NCI-H1092 (cell line): ENCODE measurements at regions not wholly inside any gene's neighbourhood (a gene's known extent, or its start where the extent isn't known, plus 50 kb on each side); places are given as distances from the start of the nearest gene placed in this dataset.

Experiments used
- DNase-seq: peaks from one replicate; lab custom pipeline; 2025; lab: John Stamatoyannopoulos, UW

DNA sequence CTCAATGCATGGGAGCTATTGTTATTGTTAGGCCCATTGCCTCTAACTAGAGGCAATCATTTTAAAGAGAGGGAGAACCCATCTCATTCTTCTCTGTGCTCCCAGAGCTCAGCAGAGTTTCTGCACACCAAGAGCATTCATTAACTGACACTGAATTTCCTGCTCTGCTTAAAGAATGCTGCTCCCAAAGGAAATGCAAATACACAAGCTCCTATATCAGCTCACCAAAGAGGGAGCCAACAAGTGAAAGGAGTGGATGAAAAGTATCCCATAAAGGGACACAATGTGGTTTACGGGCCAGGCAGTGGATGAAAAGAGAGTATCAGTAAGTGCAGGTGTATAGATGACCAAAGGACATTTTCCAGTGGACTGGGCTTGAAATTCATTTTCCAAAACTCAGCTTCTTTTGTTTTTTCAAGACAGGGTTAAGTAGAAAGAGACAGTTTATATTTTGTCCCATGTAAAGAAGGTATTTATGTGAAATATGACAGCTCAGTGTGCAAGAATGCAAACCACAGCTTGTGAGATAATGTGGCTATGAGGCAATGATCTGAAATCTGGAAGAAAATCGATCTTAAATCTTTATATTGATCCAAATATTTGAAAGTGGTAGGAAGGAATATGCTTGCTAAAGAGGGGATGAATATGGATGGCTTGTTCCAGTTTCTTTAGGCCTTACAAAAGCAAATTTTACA, 207.7 kb upstream of the CAMK1G start:
- no peak for DNase-seq

- DNase-seq, result no peak
These were observed 206.7 kb upstream of the CAMK1G start for GRCh38 chr1:209376774-209377173.

DNA sequence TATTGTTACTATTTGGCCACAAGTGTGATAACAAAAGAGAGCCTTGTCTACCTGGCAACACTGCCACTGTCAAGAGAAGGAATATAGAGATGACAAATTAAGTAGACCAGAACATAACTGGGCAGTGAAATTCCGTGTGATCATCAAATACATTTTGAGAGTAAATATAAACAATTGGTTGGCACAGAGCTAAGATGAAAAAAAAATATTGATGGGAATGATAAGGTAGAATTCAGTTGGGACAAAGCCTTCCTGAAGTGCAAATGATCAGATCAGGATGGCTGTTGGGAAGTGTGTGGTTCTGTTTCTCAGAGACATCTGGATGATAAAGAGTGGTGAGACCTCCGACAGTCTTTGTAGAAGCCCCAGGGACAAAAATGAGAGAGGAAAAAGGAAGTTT, 205.5 kb upstream of the CAMK1G start:
- DNase-seq, result no peak

- DNase-seq, result no peak
These were observed 204.2 kb upstream of the CAMK1G start for GRCh38 chr1:209379280-209379679.

DNA sequence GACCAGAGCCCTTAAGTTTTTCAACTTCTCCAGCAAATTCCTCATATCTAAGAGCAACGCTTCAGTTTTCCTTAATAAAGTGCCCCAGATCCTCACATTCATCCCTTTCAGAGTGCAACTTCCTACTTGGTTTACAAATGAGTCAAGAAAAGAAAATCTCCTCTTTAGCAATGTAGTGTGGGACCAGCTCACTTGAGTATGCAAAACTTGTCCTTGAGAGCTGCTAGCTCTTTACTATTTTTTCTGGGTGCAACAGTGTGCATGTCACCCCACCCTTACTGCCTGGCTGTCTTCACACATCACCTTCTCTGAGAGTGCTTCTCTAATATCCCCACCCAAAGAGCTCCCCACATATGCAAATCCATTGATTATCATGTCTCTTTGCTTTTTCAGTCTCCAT, 203.1 kb upstream of the CAMK1G start:
- DNase-seq, result no peak

GRCh38 chr1:209382231-209383100, 201.0 kb upstream of the CAMK1G start:
- no peak for DNase-seq

GRCh38 chr1:209383422-209383821, 200.1 kb upstream of the CAMK1G start:
- no peak for DNase-seq

- DNase-seq, result no peak
These were observed 199.4 kb upstream of the CAMK1G start for GRCh38 chr1:209383907-209384709.

DNA sequence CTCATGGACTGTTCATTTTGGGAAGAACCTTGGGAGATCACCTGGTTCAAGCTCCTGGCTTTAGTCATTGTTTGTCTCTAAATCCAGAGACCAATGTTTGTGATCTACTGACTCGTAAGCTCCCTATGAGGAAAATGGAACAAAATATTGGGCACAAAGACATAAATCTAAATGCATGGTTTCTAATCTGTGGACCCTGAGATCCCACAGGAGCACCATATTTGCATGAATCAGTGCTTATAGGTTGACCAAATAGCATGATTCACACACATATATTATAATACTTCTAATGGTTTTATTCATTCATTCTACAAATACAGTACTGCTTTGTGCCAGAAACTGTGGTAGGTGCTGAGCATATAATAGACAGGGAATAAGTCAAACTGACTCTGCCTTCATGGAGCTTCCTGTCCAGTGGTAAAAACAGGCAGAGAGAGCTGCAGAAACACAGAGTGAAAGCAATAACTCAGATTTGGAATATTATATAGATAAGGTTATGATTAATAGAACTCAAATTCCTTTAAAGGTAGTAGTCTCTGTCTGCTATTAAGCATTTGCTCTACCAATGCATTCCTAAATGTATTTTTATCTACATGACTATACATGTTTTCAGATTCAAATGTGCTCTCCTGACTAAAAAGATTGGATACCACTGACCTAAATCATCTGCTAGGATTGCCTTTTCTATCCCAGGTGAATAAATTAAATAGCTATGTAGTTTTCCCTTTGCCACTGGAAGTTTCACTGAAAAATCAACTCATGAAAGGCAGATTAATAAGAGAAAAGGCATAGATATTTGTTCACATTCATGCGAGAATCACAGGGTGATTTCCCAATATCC, 198.6 kb upstream of the CAMK1G start:
- DNase-seq, result no peak

DNA sequence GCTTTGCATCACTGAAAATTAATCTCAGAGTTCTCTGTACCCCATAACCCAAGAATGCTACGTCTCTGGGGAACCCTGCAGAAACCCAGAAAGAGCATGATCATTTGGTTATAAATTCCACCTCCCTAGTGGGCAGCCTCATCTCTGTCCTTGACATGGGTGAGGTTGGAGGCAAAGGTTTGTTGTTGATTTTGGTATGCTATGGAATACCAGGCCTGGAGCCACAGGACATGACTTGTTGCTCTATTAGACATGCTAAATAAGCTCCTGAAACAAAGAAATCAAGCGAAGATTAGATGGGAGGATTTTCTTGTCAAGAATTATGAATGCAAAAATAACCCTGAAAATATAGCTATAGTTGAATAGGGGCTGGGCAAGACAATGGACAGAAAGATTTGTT, 197.4 kb upstream of the CAMK1G start:
- no peak for DNase-seq

DNA sequence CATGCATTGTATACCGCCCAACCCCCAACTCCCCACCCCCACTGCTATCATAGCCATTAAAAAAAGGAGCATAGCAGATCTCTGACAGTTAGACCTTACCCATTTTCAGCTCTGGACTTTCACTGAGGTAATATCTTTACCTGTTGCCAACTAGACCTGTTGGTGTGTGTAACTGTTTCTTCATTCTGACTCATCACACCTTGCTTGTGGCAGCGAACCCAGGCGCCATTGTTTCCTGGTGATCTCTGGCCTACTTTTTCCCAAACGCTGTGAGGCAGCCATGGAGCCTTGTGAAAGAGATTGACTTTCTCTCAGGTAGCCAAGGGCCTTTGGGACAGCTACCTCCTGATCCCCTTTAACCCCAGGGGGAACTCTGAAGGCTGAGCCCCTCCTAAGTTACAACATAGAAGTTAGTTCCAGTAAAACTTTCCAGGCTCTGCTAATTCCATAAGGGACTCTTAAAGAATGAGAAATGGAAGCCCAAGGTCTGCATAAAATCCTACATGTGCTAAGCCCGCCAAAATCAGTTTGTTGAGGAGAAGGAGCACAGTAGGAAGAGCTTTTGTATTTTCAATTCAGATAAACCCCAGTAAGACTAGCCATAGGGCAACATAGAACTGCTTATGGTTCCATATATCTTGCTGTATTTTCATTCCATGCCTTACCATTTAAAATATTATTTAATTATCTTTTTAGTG, 196.1 kb upstream of the CAMK1G start:
- DNase-seq, result no peak

GRCh38 chr1:209387969-209388329, 195.6 kb upstream of the CAMK1G start:
- no peak for DNase-seq

DNA sequence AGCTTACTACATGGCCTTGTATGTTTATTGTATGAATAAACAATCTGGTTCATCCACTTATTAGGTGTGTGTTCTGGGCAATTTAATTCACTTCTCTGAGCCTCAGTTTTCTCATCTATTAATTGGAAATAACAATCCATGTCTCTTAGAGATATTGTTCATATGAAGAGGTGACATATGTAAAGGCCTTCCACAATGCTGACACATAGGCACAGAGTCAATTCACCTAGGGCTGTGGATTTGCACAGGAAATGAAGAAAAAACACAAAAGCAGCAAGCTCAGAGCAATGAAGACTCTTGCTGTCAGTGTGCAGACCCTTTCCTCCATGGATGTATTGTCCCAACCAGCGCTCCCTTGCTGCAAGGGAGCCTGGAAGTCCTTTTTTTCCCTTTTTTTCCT, 195.2 kb upstream of the CAMK1G start:
- no peak for DNase-seq

DNA sequence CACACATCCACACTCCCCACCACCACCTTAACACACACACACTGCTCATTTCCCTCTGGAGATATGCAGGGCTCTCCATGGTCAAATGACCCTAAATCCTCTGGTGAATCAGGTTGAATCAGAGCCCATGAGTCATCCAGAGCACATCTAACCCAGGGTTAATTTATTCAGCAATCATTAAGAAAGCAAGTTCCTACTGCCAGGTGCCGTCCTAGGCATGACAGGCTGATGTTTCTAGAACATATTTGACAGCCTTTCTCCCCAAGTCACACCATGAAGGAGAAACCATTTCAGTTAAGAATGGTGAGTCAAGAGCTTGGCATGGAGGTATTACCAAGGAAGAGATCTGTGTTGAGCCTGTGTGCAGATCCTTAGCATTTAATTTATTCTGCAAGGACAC, 194.3 kb upstream of the CAMK1G start:
- DNase-seq, result no peak

- DNase-seq, result no peak
These were observed 193.5 kb upstream of the CAMK1G start for GRCh38 chr1:209389975-209390374.

GRCh38 chr1:209390764-209391163, 192.8 kb upstream of the CAMK1G start:
- DNase-seq, result no peak

DNA sequence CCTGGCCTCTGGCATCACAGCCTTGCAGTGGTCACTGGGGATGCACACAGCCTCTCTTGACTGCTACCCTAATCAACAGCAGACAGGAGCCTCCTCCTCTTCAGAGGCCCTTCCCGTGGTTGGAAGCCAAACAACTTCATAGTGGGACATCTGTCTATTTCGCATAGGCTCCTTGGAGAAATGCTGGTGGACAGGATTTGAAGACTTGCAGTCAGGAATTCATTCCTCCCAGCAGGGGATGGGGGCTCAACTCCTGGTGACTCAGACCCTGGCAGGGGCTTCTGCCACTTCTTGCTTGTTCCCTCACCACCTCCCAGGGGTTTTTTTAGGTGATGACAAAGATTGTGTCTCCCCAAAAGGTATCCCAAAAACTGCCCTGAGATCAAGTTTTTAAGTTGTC, 191.7 kb upstream of the CAMK1G start:
- no peak for DNase-seq

DNA sequence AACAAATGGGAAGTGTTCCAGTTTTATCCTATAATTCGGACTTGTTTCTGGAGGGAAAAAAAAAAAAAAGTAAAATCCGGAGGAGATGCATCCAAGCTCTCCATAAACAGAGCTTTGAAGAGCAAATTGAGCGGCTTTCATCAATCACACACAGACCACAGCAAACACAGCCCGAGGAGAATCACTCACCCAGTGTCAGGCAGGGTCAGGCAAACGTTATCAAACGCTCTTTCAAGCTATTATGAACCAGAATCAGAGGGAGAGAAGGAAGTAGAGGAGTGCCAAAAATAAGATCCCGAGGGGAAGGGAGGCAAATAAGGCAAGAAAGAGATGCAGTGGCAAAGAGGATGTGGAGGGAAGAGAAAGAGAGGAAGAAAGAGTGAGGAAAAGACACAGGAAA, 188.3 kb upstream of the CAMK1G start:
- no peak for DNase-seq

GRCh38 chr1:209397371-209397770, 186.1 kb upstream of the CAMK1G start:
- no peak for DNase-seq

DNA sequence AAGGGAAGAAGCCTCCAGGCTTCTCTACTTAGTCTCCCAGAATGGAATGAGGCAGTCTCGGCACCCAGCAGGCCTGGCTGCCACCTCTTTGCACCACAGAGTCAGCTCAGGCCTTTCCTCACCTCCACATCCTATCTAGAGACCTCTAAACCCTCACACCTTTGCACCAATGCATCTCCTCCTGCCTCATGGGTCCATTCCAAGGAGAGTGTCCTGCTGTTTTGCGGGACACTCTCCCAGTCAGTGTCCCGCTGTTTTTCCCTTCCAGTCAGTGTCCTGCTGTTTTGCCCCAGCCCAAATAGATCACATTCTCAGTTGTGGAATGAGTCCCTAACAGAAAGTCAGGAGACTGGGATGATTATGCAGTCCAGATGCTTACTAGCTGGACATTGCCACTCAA, 185.6 kb upstream of the CAMK1G start:
- no peak for DNase-seq

GRCh38 chr1:209398313-209398991, 185.1 kb upstream of the CAMK1G start:
- DNase-seq, result no peak
